ENCODE measurements at regions not wholly inside any gene's neighbourhood (a gene's known extent, or its start where the extent isn't known, plus 50 kb on each side); places are given as distances from the start of the nearest gene placed in this dataset.

DNA sequence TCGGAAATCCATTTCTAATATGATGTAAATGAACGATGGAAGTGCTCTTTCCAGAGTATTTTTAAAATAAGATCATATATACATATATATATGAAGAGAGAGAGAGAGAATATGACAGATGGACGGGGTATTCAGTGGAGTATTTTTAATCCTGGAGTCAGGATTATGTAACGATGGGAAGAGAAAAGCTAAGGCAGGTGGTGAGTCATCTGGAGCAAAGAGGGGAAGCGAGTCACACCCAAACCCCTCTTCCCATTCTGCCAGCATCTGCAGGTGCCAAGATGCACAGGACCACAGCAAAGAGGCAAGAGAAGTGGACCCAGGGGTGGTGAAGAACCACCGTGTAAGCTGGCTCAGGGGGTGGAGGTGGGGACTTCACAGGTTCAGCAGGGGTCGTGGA, 102.7 kb upstream of the GRIK3 start:
- no peak overlapping the region for H3K18ac ChIP-seq (ENCODE audit: insufficient read length, low read depth, low read length)
- H2BK15ac ChIP-seq (ENCODE audit: low read depth, low read length), result no peak overlapping the region
- H3K4me1 Mint-ChIP-seq, result no peaks in the 10 kb centered on the region
- no peak overlapping the region for H3K4me2 ChIP-seq (ENCODE audit: insufficient read depth, insufficient read length, low read length)
- no peak overlapping the region for H2BK20ac ChIP-seq (ENCODE audit: low read depth, low read length, poor library complexity, severe bottlenecking)
- H3K36me3 Mint-ChIP-seq (ENCODE audit: insufficient read depth in 1 of 3, low read depth in 3 of 3), result no peaks in the 10 kb centered on the region
- H3K27me3 ChIP-seq (ENCODE audit: insufficient read depth, low read length), result no peaks in the 10 kb centered on the region
- H2BK120ac ChIP-seq (ENCODE audit: low read depth, low read length, poor library complexity, severe bottlenecking), result no peak overlapping the region
- H2BK12ac ChIP-seq (ENCODE audit: insufficient read length, low read depth, low read length), result no peak overlapping the region
- H3K14ac ChIP-seq (ENCODE audit: insufficient read depth, low read length), result no peak overlapping the region
- WGBS (ENCODE audit: extremely low coverage, insufficient read length, low lambda C conversion rate), result no CpG with 5 or more reads among the region's 7 CpGs
- no peak overlapping the region for H3K56ac ChIP-seq (ENCODE audit: insufficient read length, low read depth, low read length)
- no peak overlapping the region for H4K91ac ChIP-seq (ENCODE audit: insufficient read length, low read depth, low read length)
- no peak overlapping the region for H3K27ac ChIP-seq (ENCODE audit: insufficient read length, low read depth, low read length)
- H3K9me3 Mint-ChIP-seq, result no peaks in the 10 kb centered on the region
- H3K79me1 ChIP-seq (ENCODE audit: insufficient read depth, low read depth, low read length, poor library complexity, severe bottlenecking), result no peaks in the 10 kb centered on the region
- no peak overlapping the region for H3K4me3 Mint-ChIP-seq
- DNase-seq, result no peak
- H3K9ac ChIP-seq (ENCODE audit: extremely low read depth, insufficient read length, low read length), result no peak overlapping the region
- H3K9me3 ChIP-seq (ENCODE audit: control insufficient read depth, low read depth, low read length), result no peaks in the 10 kb centered on the region
- H3K79me2 ChIP-seq (ENCODE audit: insufficient read depth, low read length), result no peaks in the 10 kb centered on the region
- H3K27ac Mint-ChIP-seq, result no peak overlapping the region
- H3K4ac ChIP-seq (ENCODE audit: low read depth, low read length), result no peak overlapping the region
- H3K23ac ChIP-seq (ENCODE audit: insufficient read length, low read depth, low read length), result no peak overlapping the region
- H4K8ac ChIP-seq (replicated peaks; ENCODE audit: insufficient read length, low read depth, low read length), result no peak overlapping the region
- no peak overlapping the region for H2BK5ac ChIP-seq (ENCODE audit: insufficient read length, low read length)
- no peak overlapping the region for H2AFZ ChIP-seq (ENCODE audit: low read length)
- TF ChIP-seq, protein P1, sequence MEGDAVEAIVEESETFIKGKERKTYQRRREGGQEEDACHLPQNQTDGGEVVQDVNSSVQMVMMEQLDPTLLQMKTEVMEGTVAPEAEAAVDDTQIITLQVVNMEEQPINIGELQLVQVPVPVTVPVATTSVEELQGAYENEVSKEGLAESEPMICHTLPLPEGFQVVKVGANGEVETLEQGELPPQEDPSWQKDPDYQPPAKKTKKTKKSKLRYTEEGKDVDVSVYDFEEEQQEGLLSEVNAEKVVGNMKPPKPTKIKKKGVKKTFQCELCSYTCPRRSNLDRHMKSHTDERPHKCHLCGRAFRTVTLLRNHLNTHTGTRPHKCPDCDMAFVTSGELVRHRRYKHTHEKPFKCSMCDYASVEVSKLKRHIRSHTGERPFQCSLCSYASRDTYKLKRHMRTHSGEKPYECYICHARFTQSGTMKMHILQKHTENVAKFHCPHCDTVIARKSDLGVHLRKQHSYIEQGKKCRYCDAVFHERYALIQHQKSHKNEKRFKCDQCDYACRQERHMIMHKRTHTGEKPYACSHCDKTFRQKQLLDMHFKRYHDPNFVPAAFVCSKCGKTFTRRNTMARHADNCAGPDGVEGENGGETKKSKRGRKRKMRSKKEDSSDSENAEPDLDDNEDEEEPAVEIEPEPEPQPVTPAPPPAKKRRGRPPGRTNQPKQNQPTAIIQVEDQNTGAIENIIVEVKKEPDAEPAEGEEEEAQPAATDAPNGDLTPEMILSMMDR (conservative IDR thresholded peaks at IDR 0.05), result no peak
- no peaks in the 10 kb centered on the region for H4K20me1 ChIP-seq (ENCODE audit: control insufficient read depth, insufficient read depth, insufficient read length)
- peaks cover 24% of the 10 kb centered on the region for H3K27me3 Mint-ChIP-seq (ENCODE audit: low read depth)
- no peak overlapping the region for H2AK5ac ChIP-seq (ENCODE audit: insufficient read length, low read length)
- H3K4me1 ChIP-seq (ENCODE audit: insufficient read depth, low read length), result no peaks in the 10 kb centered on the region
- no peak overlapping the region for H3T11ph ChIP-seq (ENCODE audit: low read length)
- no peak overlapping the region for H4K5ac ChIP-seq (ENCODE audit: insufficient read length, low read depth, low read length)
- H3K23me2 ChIP-seq (ENCODE audit: insufficient read length, low read depth, low read length, poor library complexity, severe bottlenecking), result no peaks in the 10 kb centered on the region

Data from H9 (cell line).